Ectodermal cell (in vitro differentiated cells): ENCODE measurements at regions not wholly inside any gene's neighbourhood (a gene's known extent, or its start where the extent isn't known, plus 50 kb on each side); places are given as distances from the start of the nearest gene placed in this dataset.

ENCODE experiments used
- H3K27ac ChIP-seq: 2 replicates; pipeline ENCODE4 v1.7.0; 2013; ENCODE audit warnings: mild to moderate bottlenecking, low read depth, low read length; ENCODE audit not compliant: insufficient read depth, poor library complexity, severe bottlenecking
- H3K27me3 ChIP-seq: 2 replicates; pipeline ENCODE4 v1.7.0; 2013; ENCODE audit warnings: mild to moderate bottlenecking, low read length; ENCODE audit not compliant: insufficient read depth, control insufficient read depth, poor library complexity, severe bottlenecking
- H3K36me3 ChIP-seq: one replicate; pipeline ENCODE4 v1.7.0; 2013; ENCODE audit warnings: low read length; ENCODE audit not compliant: control insufficient read depth, insufficient read depth
- H3K4me1 ChIP-seq: one replicate; pipeline ENCODE4 v1.7.0; 2013; ENCODE audit warnings: low read length; ENCODE audit not compliant: control insufficient read depth, insufficient read depth
- H3K4me3 ChIP-seq: 2 replicates; pipeline ENCODE4 v1.7.0; 2013; ENCODE audit warnings: low read depth, low read length, control low read depth; ENCODE audit not compliant: insufficient read depth
- H3K9me3 ChIP-seq: 2 replicates; pipeline ENCODE4 v1.7.0; 2013; ENCODE audit warnings: mild to moderate bottlenecking, low read length, moderate library complexity; ENCODE audit not compliant: control insufficient read depth
- WGBS, 2 experiments: methylation state at CpG; one replicate each; pipeline ENCODE4 v1.1.7; 2013; ENCODE audit warnings: missing lambda C conversion rate in 2 of 2; 5-methylcytosine and 5-hydroxymethylcytosine counted together

GRCh38 chr4:138305050-138305449, 62.9 kb upstream of the SLC7A11 start:
- 96 to 100% methylated on average over 1 of the region's 1 CpG for WGBS, 2 experiments
- Histone ChIP-seq H3K36me3 (no peaks in the 10 kb centered on the region), H3K4me1 (no peaks in the 10 kb centered on the region), H3K9me3 (no peaks in the 10 kb centered on the region), H3K4me3 (no peak overlapping the region), H3K27me3 (no peaks in the 10 kb centered on the region), H3K27ac (no peak overlapping the region)

- no peaks in the 10 kb centered on the region for H3K9me3 ChIP-seq
- H3K36me3 ChIP-seq = no peaks in the 10 kb centered on the region
- no peak overlapping the region for H3K27ac ChIP-seq
- WGBS, 2 experiments = 92 to 100% methylated on average over 2 of the region's 2 CpGs
- H3K4me3 ChIP-seq = no peak overlapping the region
- H3K4me1 ChIP-seq = no peaks in the 10 kb centered on the region
- H3K27me3 ChIP-seq = no peaks in the 10 kb centered on the region
These were observed 59.4 kb upstream of the SLC7A11 start for GRCh38 chr4:138301536-138301935.

- H3K27me3 ChIP-seq = no peaks in the 10 kb centered on the region
- H3K36me3 ChIP-seq = no peaks in the 10 kb centered on the region
- no peaks in the 10 kb centered on the region for H3K9me3 ChIP-seq
- no peak overlapping the region for H3K4me3 ChIP-seq
- H3K27ac ChIP-seq = no peak overlapping the region
- no peaks in the 10 kb centered on the region for H3K4me1 ChIP-seq
These were observed 58.5 kb upstream of the SLC7A11 start for GRCh38 chr4:138300616-138301015.

GRCh38 chr4:138299881-138300280, 57.7 kb upstream of the SLC7A11 start:
- no peak overlapping the region for H3K27ac ChIP-seq
- H3K9me3 ChIP-seq = no peaks in the 10 kb centered on the region
- H3K27me3 ChIP-seq = no peaks in the 10 kb centered on the region
- H3K4me3 ChIP-seq = no peak overlapping the region
- no peaks in the 10 kb centered on the region for H3K36me3 ChIP-seq
- WGBS, 2 experiments = 93 to 94% methylated on average over 5 of the region's 5 CpGs
- no peaks in the 10 kb centered on the region for H3K4me1 ChIP-seq

GRCh38 chr4:138298866-138299265, 56.7 kb upstream of the SLC7A11 start:
- no peaks in the 10 kb centered on the region for H3K4me1 ChIP-seq
- no peak overlapping the region for H3K4me3 ChIP-seq
- H3K36me3 ChIP-seq = no peaks in the 10 kb centered on the region
- no peaks in the 10 kb centered on the region for H3K27me3 ChIP-seq
- H3K27ac ChIP-seq = no peak overlapping the region
- H3K9me3 ChIP-seq = no peaks in the 10 kb centered on the region
- 100% methylated on average over 1 of the region's 1 CpG for WGBS, 2 experiments

- WGBS, 2 experiments = 82 to 98% methylated on average over 1 of the region's 1 CpG
- no peak overlapping the region for H3K27ac ChIP-seq
- no peaks in the 10 kb centered on the region for H3K4me1 ChIP-seq
- H3K9me3 ChIP-seq = no peaks in the 10 kb centered on the region
- H3K27me3 ChIP-seq = no peaks in the 10 kb centered on the region
- no peak overlapping the region for H3K4me3 ChIP-seq
- no peaks in the 10 kb centered on the region for H3K36me3 ChIP-seq
These were observed 56.3 kb upstream of the SLC7A11 start for GRCh38 chr4:138298431-138298830.

- no peak overlapping the region for H3K27ac ChIP-seq
- H3K4me1 ChIP-seq = no peaks in the 10 kb centered on the region
- H3K4me3 ChIP-seq = no peak overlapping the region
- H3K27me3 ChIP-seq = no peaks in the 10 kb centered on the region
- WGBS, 2 experiments = 92 to 99% methylated on average over 3 of the region's 3 CpGs
- no peaks in the 10 kb centered on the region for H3K36me3 ChIP-seq
- H3K9me3 ChIP-seq = no peaks in the 10 kb centered on the region
These were observed 55.7 kb upstream of the SLC7A11 start for GRCh38 chr4:138297743-138298405.

GRCh38 chr4:138292321-138292720, 50.2 kb upstream of the SLC7A11 start:
- 95 to 99% methylated on average over 2 of the region's 3 CpGs for WGBS, 2 experiments

More at GRCh38 chr4:138292321-138292720, 50.2 kb upstream of the SLC7A11 start:
- Histone ChIP-seq H3K4me3 (no peak overlapping the region), H3K27ac (no peak overlapping the region), H3K9me3 (no peaks in the 10 kb centered on the region), H3K4me1 (no peaks in the 10 kb centered on the region), H3K36me3 (no peaks in the 10 kb centered on the region), H3K27me3 (no peaks in the 10 kb centered on the region)
